Nephron (organoid): ENCODE measurements at regions not wholly inside any gene's neighbourhood (a gene's known extent, or its start where the extent isn't known, plus 50 kb on each side); places are given as distances from the start of the nearest gene placed in this dataset.

Source experiments
- H3K27ac Mint-ChIP-seq, 3 experiments: 2 replicates each; pipeline ENCODE4 v1.8.0; 2020; ENCODE audit warnings: mixed read lengths in 3 of 3, mild to moderate bottlenecking in 2 of 3, moderate library complexity in 1 of 3
- H3K27me3 Mint-ChIP-seq: 2 replicates; pipeline ENCODE4 v1.8.0; 2021; ENCODE audit warnings: low read depth, mild to moderate bottlenecking, moderate library complexity, mixed read lengths
- H3K36me3 Mint-ChIP-seq: 2 replicates; pipeline ENCODE4 v1.8.0; 2020; ENCODE audit warnings: low read depth, mixed read lengths
- H3K4me1 Mint-ChIP-seq: 2 replicates; pipeline ENCODE4 v1.8.0; 2020; ENCODE audit warnings: mixed read lengths
- H3K4me3 Mint-ChIP-seq, 3 experiments: 2 replicates each; pipeline ENCODE4 v1.8.0; 2020; ENCODE audit warnings: mild to moderate bottlenecking in 3 of 3, mixed read lengths in 3 of 3, moderate library complexity in 2 of 3
- H3K9me3 Mint-ChIP-seq: 2 replicates; pipeline ENCODE4 v1.8.0; 2020; ENCODE audit warnings: mixed read lengths
- CTCF ChIP-seq, 3 experiments: fragments of 200-600 bp; sonication (generic); IDR thresholded peaks; one replicate each; pipeline ENCODE4 v1.5.0; 2021; ENCODE audit warnings: antibody characterized with exemption in 3 of 3; ENCODE audit not compliant: unreplicated experiment in 3 of 3

- Mint-ChIP-seq H3K4me3 (no peak overlapping the region), H3K36me3 (peaks cover 3% of the 10 kb centered on the region)
Measured at GRCh38 chr3:13171704-13172643, 98.7 kb upstream of the IQSEC1 start.

GRCh38 chr3:13170317-13170716, 97.1 kb upstream of the IQSEC1 start:
- no peak overlapping the region for H3K4me3 Mint-ChIP-seq
- H3K36me3 Mint-ChIP-seq: no peaks in the 10 kb centered on the region
- peaks cover 3% of the 10 kb centered on the region for H3K27me3 Mint-ChIP-seq
- no peak overlapping the region for H3K27ac Mint-ChIP-seq
- H3K4me1 Mint-ChIP-seq: no peaks in the 10 kb centered on the region
- TF ChIP-seq CTCF (IDR thresholded peaks at IDR 0.05; ENCODE audit: unreplicated experiment in 3 of 3): no peak
- peaks cover 5% of the 10 kb centered on the region for H3K9me3 Mint-ChIP-seq

More at GRCh38 chr3:13171704-13172643, 98.7 kb upstream of the IQSEC1 start:
- TF ChIP-seq CTCF (IDR thresholded peaks at IDR 0.05; ENCODE audit: unreplicated experiment in 3 of 3): no peak
- peaks cover 3% of the 10 kb centered on the region for H3K27me3 Mint-ChIP-seq
- H3K27ac Mint-ChIP-seq: no peak overlapping the region
- H3K9me3 Mint-ChIP-seq: peaks cover 10% of the 10 kb centered on the region
- H3K4me1 Mint-ChIP-seq: no peaks in the 10 kb centered on the region

- H3K27me3 Mint-ChIP-seq: peaks cover 13% of the 10 kb centered on the region
- H3K9me3 Mint-ChIP-seq: peaks cover 5% of the 10 kb centered on the region
- H3K27ac Mint-ChIP-seq: no peak overlapping the region
- no peaks in the 10 kb centered on the region for H3K4me1 Mint-ChIP-seq
- no peak overlapping the region for H3K4me3 Mint-ChIP-seq
- H3K36me3 Mint-ChIP-seq: no peaks in the 10 kb centered on the region
- TF ChIP-seq CTCF (IDR thresholded peaks at IDR 0.05; ENCODE audit: unreplicated experiment in 3 of 3): no peak
Measured at GRCh38 chr3:13168391-13168790, 95.2 kb upstream of the IQSEC1 start.

- no peaks in the 10 kb centered on the region for H3K36me3 Mint-ChIP-seq
- H3K27me3 Mint-ChIP-seq: peaks cover 18% of the 10 kb centered on the region
- H3K4me3 Mint-ChIP-seq: no peak overlapping the region
- TF ChIP-seq CTCF (IDR thresholded peaks at IDR 0.05; ENCODE audit: unreplicated experiment in 3 of 3): no peak
- no peaks in the 10 kb centered on the region for H3K4me1 Mint-ChIP-seq
- peaks cover 5% of the 10 kb centered on the region for H3K9me3 Mint-ChIP-seq
- no peak overlapping the region for H3K27ac Mint-ChIP-seq
Measured at GRCh38 chr3:13167829-13168228, 94.6 kb upstream of the IQSEC1 start.

- Mint-ChIP-seq H3K9me3 (peaks cover 5% of the 10 kb centered on the region), H3K4me3 (no peak overlapping the region), H3K4me1 (no peaks in the 10 kb centered on the region), H3K27me3 (peaks cover 20% of the 10 kb centered on the region), H3K27ac (no peak overlapping the region), H3K36me3 (no peaks in the 10 kb centered on the region)
- no peak for TF ChIP-seq CTCF (IDR thresholded peaks at IDR 0.05; ENCODE audit: unreplicated experiment in 3 of 3)
Measured at GRCh38 chr3:13167064-13167743, 94.0 kb upstream of the IQSEC1 start.
